Osteoblast (primary cell): ENCODE measurements at regions not wholly inside any gene's neighbourhood (a gene's known extent, or its start where the extent isn't known, plus 50 kb on each side); places are given as distances from the start of the nearest gene placed in this dataset.
A peak's percentile ranks its signal among the peaks of the same experiment; 100 is the strongest.

Experiments used
- DNase-seq: peaks from one replicate; pipeline ENCODE4 v3.0.0; 2011; ENCODE audit warnings: low spot score, mixed read lengths; ENCODE audit not compliant: insufficient read length; ENCODE audit errors: missing footprints
- H2AFZ ChIP-seq: 2 replicates; pipeline ENCODE4 v1.6.0; 2011; ENCODE audit warnings: mild to moderate bottlenecking, low read length
- H3K27ac ChIP-seq: 2 replicates; pipeline ENCODE4 v1.5.1; 2011; ENCODE audit warnings: mild to moderate bottlenecking, low read depth, low read length, moderate library complexity
- H3K27me3 ChIP-seq: 2 replicates; pipeline ENCODE4 v1.6.0; 2012; ENCODE audit warnings: mild to moderate bottlenecking, control low read depth, inconsistent platforms, low read length, moderate library complexity; ENCODE audit not compliant: insufficient read depth
- H3K36me3 ChIP-seq: 2 replicates; pipeline ENCODE4 v1.5.1; 2011; ENCODE audit warnings: mild to moderate bottlenecking, low read length, control low read depth, moderate library complexity; ENCODE audit not compliant: insufficient read depth
- H3K4me1 ChIP-seq: 2 replicates; pipeline ENCODE4 v1.5.1; 2011; ENCODE audit warnings: mild to moderate bottlenecking, low read length, control low read depth, moderate library complexity; ENCODE audit not compliant: insufficient read depth
- H3K4me2 ChIP-seq: 2 replicates; pipeline ENCODE4 v1.6.0; 2011; ENCODE audit warnings: mild to moderate bottlenecking, low read length; ENCODE audit not compliant: insufficient read depth
- H3K4me3 ChIP-seq: fragments of 200-600 bp; sonication (generic); 3 replicates; pipeline ENCODE4 v1.5.1; 2012; ENCODE audit warnings: mild to moderate bottlenecking, low read length, inconsistent platforms; ENCODE audit not compliant: insufficient read depth
- H3K79me2 ChIP-seq: 2 replicates; pipeline ENCODE4 v1.6.0; 2012; ENCODE audit warnings: mild to moderate bottlenecking, low read length, control low read depth, inconsistent platforms; ENCODE audit not compliant: insufficient read depth
- H3K9me3 ChIP-seq: 2 replicates; pipeline ENCODE4 v1.5.1; 2011; ENCODE audit warnings: low read depth, low read length, control low read depth
- H4K20me1 ChIP-seq: 2 replicates; pipeline ENCODE4 v1.6.0; 2012; ENCODE audit warnings: mild to moderate bottlenecking, low read length, control low read depth; ENCODE audit not compliant: insufficient read depth
- TF ChIP-seq, protein P1 (sequence below): IDR thresholded peaks from 2 replicates; pipeline ENCODE4 v1.5.1; 2011; ENCODE audit warnings: mild to moderate bottlenecking, low read depth, low read length, moderate library complexity; ENCODE audit errors: extremely low read depth

GRCh38 chr13:77412116-77412635, 85.3 kb upstream of the MYCBP2 start:
- no peaks in the 10 kb centered on the region for H4K20me1 ChIP-seq
- DNase-seq, result peak; percentile 11

GRCh38 chr13:77409412-77409811, 82.5 kb upstream of the MYCBP2 start:
- Histone ChIP-seq H3K4me1 (no peaks in the 10 kb centered on the region), H4K20me1 (no peaks in the 10 kb centered on the region), H3K27me3 (no peaks in the 10 kb centered on the region), H3K4me2 (no peak overlapping the region), H3K79me2 (no peaks in the 10 kb centered on the region), H3K9me3 (no peaks in the 10 kb centered on the region), H3K4me3 (no peak overlapping the region), H3K36me3 (no peaks in the 10 kb centered on the region), H3K27ac (no peak overlapping the region), H2AFZ (no peak overlapping the region)
- TF ChIP-seq, protein P1, sequence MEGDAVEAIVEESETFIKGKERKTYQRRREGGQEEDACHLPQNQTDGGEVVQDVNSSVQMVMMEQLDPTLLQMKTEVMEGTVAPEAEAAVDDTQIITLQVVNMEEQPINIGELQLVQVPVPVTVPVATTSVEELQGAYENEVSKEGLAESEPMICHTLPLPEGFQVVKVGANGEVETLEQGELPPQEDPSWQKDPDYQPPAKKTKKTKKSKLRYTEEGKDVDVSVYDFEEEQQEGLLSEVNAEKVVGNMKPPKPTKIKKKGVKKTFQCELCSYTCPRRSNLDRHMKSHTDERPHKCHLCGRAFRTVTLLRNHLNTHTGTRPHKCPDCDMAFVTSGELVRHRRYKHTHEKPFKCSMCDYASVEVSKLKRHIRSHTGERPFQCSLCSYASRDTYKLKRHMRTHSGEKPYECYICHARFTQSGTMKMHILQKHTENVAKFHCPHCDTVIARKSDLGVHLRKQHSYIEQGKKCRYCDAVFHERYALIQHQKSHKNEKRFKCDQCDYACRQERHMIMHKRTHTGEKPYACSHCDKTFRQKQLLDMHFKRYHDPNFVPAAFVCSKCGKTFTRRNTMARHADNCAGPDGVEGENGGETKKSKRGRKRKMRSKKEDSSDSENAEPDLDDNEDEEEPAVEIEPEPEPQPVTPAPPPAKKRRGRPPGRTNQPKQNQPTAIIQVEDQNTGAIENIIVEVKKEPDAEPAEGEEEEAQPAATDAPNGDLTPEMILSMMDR, result no peak
- DNase-seq, result no peak

More at GRCh38 chr13:77412116-77412635, 85.3 kb upstream of the MYCBP2 start:
- Histone ChIP-seq H3K27me3 (no peaks in the 10 kb centered on the region), H3K4me2 (no peak overlapping the region), H2AFZ (no peak overlapping the region), H3K9me3 (no peaks in the 10 kb centered on the region), H3K27ac (no peak overlapping the region), H3K79me2 (no peaks in the 10 kb centered on the region), H3K4me3 (no peak overlapping the region), H3K4me1 (no peaks in the 10 kb centered on the region), H3K36me3 (no peaks in the 10 kb centered on the region)
- TF ChIP-seq, protein P1, result no peak

- Histone ChIP-seq H3K4me2 (no peak overlapping the region), H3K36me3 (no peaks in the 10 kb centered on the region)
Observed at GRCh38 chr13:77406644-77407440, 79.9 kb upstream of the MYCBP2 start.

More at GRCh38 chr13:77406644-77407440, 79.9 kb upstream of the MYCBP2 start:
- Histone ChIP-seq H3K79me2 (no peaks in the 10 kb centered on the region), H3K27me3 (no peaks in the 10 kb centered on the region), H4K20me1 (no peaks in the 10 kb centered on the region), H2AFZ (no peak overlapping the region), H3K4me1 (no peaks in the 10 kb centered on the region), H3K9me3 (no peaks in the 10 kb centered on the region), H3K4me3 (no peak overlapping the region), H3K27ac (no peak overlapping the region)
- DNase-seq, result no peak
- TF ChIP-seq, protein P1, result no peak
